Suprapubic skin (tissue), 4 donors: ENCODE measurements at regions not wholly inside any gene's neighbourhood (a gene's known extent, or its start where the extent isn't known, plus 50 kb on each side); places are given as distances from the start of the nearest gene placed in this dataset.

Source experiments
- DNase-seq, 2 donors: peaks; one replicate each; pipeline ENCODE4 v3.0.0-alpha.2; 2019; ENCODE audit warnings: low spot score in 2 of 2
- H3K27ac ChIP-seq: fragments of 200-600 bp; sonication (generic); one replicate; pipeline ENCODE4 v1.5.1; 2019
- H3K27me3 ChIP-seq: fragments of 200-600 bp; sonication (generic); one replicate; pipeline ENCODE4 v1.5.1; 2019
- H3K36me3 ChIP-seq: fragments of 200-600 bp; sonication (generic); one replicate; pipeline ENCODE4 v1.5.1; 2019
- H3K4me1 ChIP-seq: fragments of 200-600 bp; sonication (generic); one replicate; pipeline ENCODE4 v1.5.1; 2019
- H3K4me3 ChIP-seq: fragments of 200-600 bp; sonication (generic); one replicate; pipeline ENCODE4 v1.5.1; 2019; ENCODE audit warnings: mild to moderate bottlenecking
- H3K9me3 ChIP-seq: fragments of 200-600 bp; sonication (generic); one replicate; pipeline ENCODE4 v1.5.1; 2019
- EP300 ChIP-seq: sonication (generic); formaldehyde crosslinking; IDR thresholded peaks from one replicate; pipeline ENCODE4 v1.6.1; 2017; ENCODE audit warnings: antibody characterized with exemption
- POLR2A ChIP-seq, 2 donors: fragments of 450-650 bp; IDR thresholded peaks; one replicate each; pipeline ENCODE4 v1.6.1; 2017; ENCODE audit warnings: antibody characterized with exemption in 2 of 2, mild to moderate bottlenecking in 2 of 2, moderate library complexity in 2 of 2
- POLR2AphosphoS5 ChIP-seq, 3 donors: sonication (generic); formaldehyde crosslinking; IDR thresholded peaks; one replicate each; pipeline ENCODE4 v1.6.1; 2017; ENCODE audit warnings: antibody characterized with exemption in 3 of 3
- WGBS: methylation state at CpG from one replicate; pipeline ENCODE4 v1.1.5; 2018; 5-methylcytosine and 5-hydroxymethylcytosine counted together
- TF ChIP-seq, protein P1 (sequence below), 2 donors: fragments of 200-600 bp in 1 of 2; fragments of 450-650 bp in 1 of 2; sonication (generic) in 1 of 2; IDR thresholded peaks; one replicate each; pipeline ENCODE4 v1.5.1; 2016 to 2019; ENCODE audit warnings: antibody characterized with exemption in 2 of 2, mild to moderate bottlenecking in 1 of 2, moderate library complexity in 1 of 2

DNA sequence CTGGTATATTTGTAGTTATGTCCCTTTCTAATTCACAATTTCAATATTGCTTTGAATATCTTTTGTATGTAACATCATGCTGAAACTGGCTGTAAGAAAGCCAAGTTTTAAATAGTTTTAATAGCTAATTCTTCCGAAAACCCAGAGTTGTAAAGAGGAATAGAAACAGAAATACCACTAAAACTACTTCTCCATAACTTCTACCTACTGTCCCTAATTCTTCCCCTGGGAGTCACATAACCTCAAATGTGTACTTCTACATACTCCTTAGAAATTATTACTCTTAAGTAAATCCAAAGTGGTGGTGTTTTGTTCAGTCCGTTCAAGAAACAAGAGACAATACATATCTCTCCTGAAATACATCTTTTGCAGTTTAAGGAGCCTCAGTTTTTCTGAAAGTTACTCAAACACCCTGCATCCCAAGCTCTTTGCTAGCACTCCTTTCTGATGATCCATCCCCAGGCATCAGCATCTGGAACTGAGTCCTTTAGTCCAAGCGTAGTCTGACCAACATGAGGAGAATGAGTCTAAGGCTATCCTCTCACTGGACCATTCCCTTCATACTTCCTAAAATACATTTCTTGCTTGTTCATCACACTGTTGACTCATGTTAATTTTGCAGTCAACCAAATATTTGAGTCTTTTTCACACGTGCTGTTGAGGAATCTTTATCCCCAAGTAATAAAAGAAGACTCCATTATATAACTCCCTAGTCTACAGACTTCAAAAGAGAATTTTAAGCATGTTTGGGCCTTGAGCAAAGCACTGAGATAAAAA lies 214.3 kb upstream of the NUDT4 start:
- no peak for DNase-seq
- peaks cover 11% of the 10 kb centered on the region for H3K4me1 ChIP-seq
- 66% methylated on average over 4 of the region's 4 CpGs for WGBS
- no peak overlapping the region for H3K4me3 ChIP-seq
- no peaks in the 10 kb centered on the region for H3K27me3 ChIP-seq
- no peaks in the 10 kb centered on the region for H3K36me3 ChIP-seq
- no peaks in the 10 kb centered on the region for H3K9me3 ChIP-seq
- H3K27ac ChIP-seq, result no peak overlapping the region
- no peak for TF ChIP-seq POLR2A (IDR thresholded peaks at IDR 0.05)
- TF ChIP-seq POLR2AphosphoS5 (IDR thresholded peaks at IDR 0.05), result no peak
- no peak for TF ChIP-seq EP300
- TF ChIP-seq, protein P1, sequence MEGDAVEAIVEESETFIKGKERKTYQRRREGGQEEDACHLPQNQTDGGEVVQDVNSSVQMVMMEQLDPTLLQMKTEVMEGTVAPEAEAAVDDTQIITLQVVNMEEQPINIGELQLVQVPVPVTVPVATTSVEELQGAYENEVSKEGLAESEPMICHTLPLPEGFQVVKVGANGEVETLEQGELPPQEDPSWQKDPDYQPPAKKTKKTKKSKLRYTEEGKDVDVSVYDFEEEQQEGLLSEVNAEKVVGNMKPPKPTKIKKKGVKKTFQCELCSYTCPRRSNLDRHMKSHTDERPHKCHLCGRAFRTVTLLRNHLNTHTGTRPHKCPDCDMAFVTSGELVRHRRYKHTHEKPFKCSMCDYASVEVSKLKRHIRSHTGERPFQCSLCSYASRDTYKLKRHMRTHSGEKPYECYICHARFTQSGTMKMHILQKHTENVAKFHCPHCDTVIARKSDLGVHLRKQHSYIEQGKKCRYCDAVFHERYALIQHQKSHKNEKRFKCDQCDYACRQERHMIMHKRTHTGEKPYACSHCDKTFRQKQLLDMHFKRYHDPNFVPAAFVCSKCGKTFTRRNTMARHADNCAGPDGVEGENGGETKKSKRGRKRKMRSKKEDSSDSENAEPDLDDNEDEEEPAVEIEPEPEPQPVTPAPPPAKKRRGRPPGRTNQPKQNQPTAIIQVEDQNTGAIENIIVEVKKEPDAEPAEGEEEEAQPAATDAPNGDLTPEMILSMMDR (IDR thresholded peaks at IDR 0.05), result no peak

DNA sequence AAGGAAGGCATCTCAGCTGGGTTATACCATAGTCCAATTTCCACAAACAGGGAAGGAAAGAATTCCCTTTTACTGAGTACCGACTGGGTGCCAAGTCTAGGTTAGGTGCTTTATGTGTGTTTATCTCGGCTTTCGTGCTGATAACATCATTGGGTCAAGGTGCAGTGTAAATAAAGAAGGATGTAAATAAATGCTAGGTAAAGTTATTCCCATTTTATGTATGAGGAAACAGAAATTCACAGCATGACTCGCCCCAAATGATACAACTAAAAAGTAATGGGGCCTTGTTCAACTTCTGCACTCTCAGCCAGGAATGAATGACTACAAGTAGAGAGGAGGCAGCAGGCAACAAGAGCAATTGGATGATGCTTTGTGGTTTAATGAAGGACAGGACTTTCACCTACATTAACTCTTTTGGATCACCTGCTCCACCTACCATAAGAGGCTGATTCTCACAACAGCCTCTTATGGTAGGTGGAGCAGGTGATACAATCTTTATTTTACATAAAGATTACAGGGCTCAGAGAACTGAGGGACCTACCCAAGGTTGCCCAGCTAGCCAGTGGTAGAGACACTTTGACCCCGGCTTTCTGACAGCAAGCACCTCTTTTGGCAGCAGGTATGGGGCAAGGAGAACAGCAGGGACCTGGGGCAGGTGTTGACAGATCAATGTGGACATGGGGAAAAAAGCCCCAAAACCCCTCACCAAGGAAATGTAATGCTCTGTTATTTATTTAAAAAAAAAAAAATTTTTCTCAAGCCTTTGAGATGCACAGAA lies 213.4 kb upstream of the NUDT4 start:
- TF ChIP-seq EP300, result no peak
- TF ChIP-seq, protein P1 (IDR thresholded peaks at IDR 0.05), result no peak
- H3K27ac ChIP-seq, result no peak overlapping the region
- peaks cover 12% of the 10 kb centered on the region for H3K4me1 ChIP-seq

DNA sequence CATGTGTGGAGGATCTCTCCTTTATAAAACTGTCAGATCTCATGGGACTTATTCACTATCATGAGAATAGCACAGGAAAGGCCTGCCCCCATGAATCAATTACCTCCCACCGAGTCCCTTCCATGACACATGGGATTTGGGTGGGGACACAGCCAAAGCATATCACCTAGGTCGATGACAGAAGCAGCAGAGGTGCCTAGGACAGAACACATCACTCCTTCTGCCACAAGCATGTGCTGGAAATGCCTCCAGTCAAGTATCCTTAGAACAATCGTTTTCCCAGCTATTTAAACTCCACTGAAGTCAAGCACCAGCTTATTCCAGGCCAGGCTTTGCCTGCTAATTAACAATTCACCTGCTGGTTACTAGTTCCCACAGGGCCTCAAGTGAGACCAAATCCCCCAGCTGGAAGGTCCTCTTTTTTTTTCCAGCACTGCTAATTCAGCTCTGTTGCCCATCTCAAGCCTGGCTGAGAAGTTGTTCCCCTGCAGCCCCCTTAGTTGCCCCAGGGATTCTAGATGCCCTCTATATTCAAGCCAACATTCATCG lies 212.3 kb upstream of the NUDT4 start:
- no peaks in the 10 kb centered on the region for H3K36me3 ChIP-seq
- DNase-seq, result no peak
- TF ChIP-seq POLR2A (IDR thresholded peaks at IDR 0.05), result no peak
- no peak for TF ChIP-seq EP300
- TF ChIP-seq POLR2AphosphoS5 (IDR thresholded peaks at IDR 0.05), result no peak
- TF ChIP-seq, protein P1 (IDR thresholded peaks at IDR 0.05), result no peak
- H3K27ac ChIP-seq, result no peak overlapping the region
- no peak overlapping the region for H3K4me3 ChIP-seq
- H3K4me1 ChIP-seq, result peaks cover 12% of the 10 kb centered on the region
- no peaks in the 10 kb centered on the region for H3K9me3 ChIP-seq
- no peaks in the 10 kb centered on the region for H3K27me3 ChIP-seq
- 78% methylated on average over 4 of the region's 4 CpGs for WGBS

More for the DNA sequence above, 213.4 kb upstream of the NUDT4 start:
- Histone ChIP-seq H3K4me3 (no peak overlapping the region), H3K36me3 (no peaks in the 10 kb centered on the region), H3K27me3 (no peaks in the 10 kb centered on the region), H3K9me3 (no peaks in the 10 kb centered on the region)
- no peak for DNase-seq
- WGBS, result 92% methylated on average over 5 of the region's 5 CpGs

DNA sequence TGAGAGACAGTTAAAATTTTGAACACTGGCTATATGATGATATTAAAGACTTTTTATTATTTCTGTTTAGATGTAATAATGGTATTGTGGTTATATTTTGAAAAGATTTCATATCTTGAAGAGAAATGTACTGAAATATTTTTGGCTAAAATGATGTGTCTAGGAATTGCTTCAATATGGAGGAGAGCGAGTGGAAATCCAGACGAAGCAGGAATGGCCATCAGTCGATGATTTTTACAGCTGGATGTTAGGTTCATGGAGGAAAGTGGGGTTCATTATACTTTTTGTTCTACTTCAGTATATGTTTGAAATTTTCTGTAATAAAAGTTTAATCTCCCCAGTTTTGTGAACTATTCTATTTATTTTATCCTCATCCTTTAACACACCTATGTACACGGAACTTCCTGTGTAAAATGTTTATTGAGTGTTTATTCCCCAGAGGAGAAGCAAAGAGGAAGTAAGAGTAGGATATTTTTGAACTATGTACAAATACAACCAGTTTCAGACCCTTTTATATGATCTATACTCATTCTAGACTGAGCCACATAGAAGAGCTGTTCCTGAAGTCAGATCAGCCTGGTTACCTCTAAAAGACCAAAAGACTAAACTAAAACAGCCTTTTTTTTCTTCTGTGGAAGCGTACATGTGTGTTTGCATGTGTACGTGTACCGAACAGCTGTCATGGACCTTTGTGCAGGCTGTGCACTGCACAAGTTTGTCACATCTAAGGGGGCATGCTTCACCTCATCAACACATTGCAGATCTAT lies 211.0 kb upstream of the NUDT4 start:
- H3K27ac ChIP-seq, result no peak overlapping the region
- no peaks in the 10 kb centered on the region for H3K27me3 ChIP-seq
- no peaks in the 10 kb centered on the region for H3K9me3 ChIP-seq
- H3K4me3 ChIP-seq, result no peak overlapping the region
- DNase-seq, result no peak
- WGBS, result 93% methylated on average over 7 of the region's 7 CpGs
- no peak for TF ChIP-seq POLR2A (IDR thresholded peaks at IDR 0.05)
- no peak for TF ChIP-seq POLR2AphosphoS5 (IDR thresholded peaks at IDR 0.05)
- TF ChIP-seq EP300, result no peak
- TF ChIP-seq, protein P1 (IDR thresholded peaks at IDR 0.05), result no peak
- no peaks in the 10 kb centered on the region for H3K36me3 ChIP-seq
- H3K4me1 ChIP-seq, result peaks cover 12% of the 10 kb centered on the region
